Neural cell (in vitro differentiated cells): ENCODE measurements at regions not wholly inside any gene's neighbourhood (a gene's known extent, or its start where the extent isn't known, plus 50 kb on each side); places are given as distances from the start of the nearest gene placed in this dataset.

ENCODE experiments used
- H2AFZ ChIP-seq: fragments of 200-600, 300-800 bp; sonication (generic), shearing (Covaris generic); 2 replicates; pipeline ENCODE4 v1.6.0; 2014; ENCODE audit warnings: low read depth, mild to moderate bottlenecking, antibody characterized with exemption, low read length, moderate library complexity
- H3F3A ChIP-seq: fragments of 200-600 bp; shearing (Covaris generic); 2 replicates; pipeline ENCODE4 v1.6.1; 2016; ENCODE audit warnings: mild to moderate bottlenecking, moderate library complexity, mixed read lengths, antibody characterized with exemption, low read length; ENCODE audit not compliant: insufficient read depth, poor library complexity, severe bottlenecking
- H3K27ac ChIP-seq: fragments of 200-600, 300-800 bp; sonication (generic), shearing (Covaris generic); 2 replicates; pipeline ENCODE4 v1.5.1; 2014; ENCODE audit warnings: mild to moderate bottlenecking, low read length, moderate library complexity
- H3K27me3 ChIP-seq: fragments of 300-800, 200-600 bp; sonication (generic), shearing (Covaris generic); 2 replicates; pipeline ENCODE4 v1.6.0; 2014; ENCODE audit warnings: mild to moderate bottlenecking, low read depth, low read length, moderate library complexity; ENCODE audit not compliant: insufficient read depth
- H3K36me3 ChIP-seq: fragments of 300-800, 200-600 bp; sonication (generic), shearing (Covaris generic); 2 replicates; pipeline ENCODE4 v1.5.1; 2014; ENCODE audit warnings: mild to moderate bottlenecking, antibody characterized with exemption, low read length, moderate library complexity; ENCODE audit not compliant: insufficient read depth
- H3K4me2 ChIP-seq: fragments of 300-800, 200-600 bp; sonication (generic), shearing (Covaris generic); 2 replicates; pipeline ENCODE4 v1.6.0; 2014; ENCODE audit warnings: mild to moderate bottlenecking, low read length
- H3K4me3 ChIP-seq: fragments of 300-800, 200-600 bp; sonication (generic), shearing (Covaris generic); 2 replicates; pipeline ENCODE4 v1.5.1; 2014; ENCODE audit warnings: mild to moderate bottlenecking, low read length, moderate library complexity
- H3K79me2 ChIP-seq: fragments of 200-600 bp; shearing (Covaris generic); replicated peaks from 2 replicates; pipeline ENCODE4 v1.6.0; 2014; ENCODE audit warnings: mild to moderate bottlenecking, low read length, moderate library complexity; ENCODE audit not compliant: insufficient read depth
- H3K9ac ChIP-seq: fragments of 300-800, 200-600 bp; sonication (generic), shearing (Covaris generic); 2 replicates; pipeline ENCODE4 v1.6.1; 2016; ENCODE audit warnings: mild to moderate bottlenecking, low read length, mixed read lengths
- H3K9me2 ChIP-seq: fragments of 200-600 bp; shearing (Covaris generic); 2 replicates; pipeline ENCODE4 v1.6.1; 2016; ENCODE audit warnings: mild to moderate bottlenecking, low read length, mixed read lengths; ENCODE audit not compliant: insufficient read depth
- H3K9me3 ChIP-seq: fragments of 200-600, 300-800 bp; sonication (generic), shearing (Covaris generic); 2 replicates; pipeline ENCODE4 v1.6.1; 2016; ENCODE audit warnings: mild to moderate bottlenecking, mixed run types, low read length, moderate library complexity, mixed read lengths
- H4K20me1 ChIP-seq: fragments of 200-600 bp; shearing (Covaris generic); 2 replicates; pipeline ENCODE4 v1.6.1; 2016; ENCODE audit warnings: mild to moderate bottlenecking, mixed run types; ENCODE audit not compliant: insufficient read depth
- EP300 ChIP-seq: fragments of 450-650 bp; conservative IDR thresholded peaks from 2 replicates; pipeline ENCODE4 v1.6.1; 2014; ENCODE audit warnings: antibody characterized with exemption, mild to moderate bottlenecking, moderate library complexity; ENCODE audit not compliant: poor library complexity, severe bottlenecking
- EZH2 ChIP-seq: fragments of 200-600, 300-800 bp; shearing (Covaris generic), sonication (generic); IDR thresholded peaks from 2 replicates; pipeline ENCODE4 v1.6.1; 2014; ENCODE audit warnings: antibody characterized with exemption, low read length, borderline replicate concordance, mild to moderate bottlenecking; ENCODE audit not compliant: insufficient read depth, poor library complexity, severe bottlenecking
- MXI1 ChIP-seq: fragments of 450-650 bp; conservative IDR thresholded peaks from 2 replicates; pipeline ENCODE4 v1.6.1; 2014; ENCODE audit warnings: antibody characterized with exemption, mild to moderate bottlenecking; ENCODE audit not compliant: poor library complexity, severe bottlenecking
- POLR2AphosphoS5 ChIP-seq: IDR thresholded peaks from 2 replicates; pipeline ENCODE4 v1.6.1; 2012
- RAD21 ChIP-seq: fragments of 450-650 bp; conservative IDR thresholded peaks from 2 replicates; pipeline ENCODE4 v1.6.1; 2014; ENCODE audit warnings: antibody characterized with exemption, mild to moderate bottlenecking, moderate library complexity
- SMC3 ChIP-seq: fragments of 450-650 bp; conservative IDR thresholded peaks from 2 replicates; pipeline ENCODE4 v1.6.1; 2014; ENCODE audit warnings: antibody characterized with exemption, mild to moderate bottlenecking, moderate library complexity; ENCODE audit not compliant: poor library complexity
- TAF1 ChIP-seq: IDR thresholded peaks from 2 replicates; pipeline ENCODE4 v1.6.1; 2012; ENCODE audit warnings: low read depth
- TF ChIP-seq, protein P1 (sequence below): fragments of 450-650 bp; IDR thresholded peaks from 2 replicates; pipeline ENCODE4 v1.5.1; 2014; ENCODE audit warnings: antibody characterized with exemption, mild to moderate bottlenecking, moderate library complexity; ENCODE audit not compliant: poor library complexity, severe bottlenecking
- TF ChIP-seq, protein P2 (sequence below): IDR thresholded peaks from 2 replicates; pipeline ENCODE4 v1.6.1; 2012; ENCODE audit warnings: borderline replicate concordance

DNA sequence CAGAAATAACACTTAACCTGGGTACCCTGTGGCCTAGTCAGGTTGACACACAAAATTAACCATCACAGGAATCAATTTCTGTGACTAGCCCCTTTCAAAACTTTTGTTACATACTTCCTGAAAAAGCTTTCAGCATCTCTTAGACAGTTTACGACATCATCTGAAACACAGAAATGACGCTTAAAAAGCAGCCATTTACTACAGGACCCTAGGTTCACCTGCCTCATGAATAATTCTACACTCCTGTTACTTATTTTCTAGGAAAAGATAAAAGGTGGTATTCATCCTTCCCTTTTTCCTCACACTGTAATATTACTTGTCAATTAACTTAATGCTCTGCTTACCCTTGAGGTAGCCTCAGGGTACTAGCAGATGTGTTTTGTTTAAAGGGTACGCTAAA, 388.4 kb downstream of the IRS1 start:
- no peaks in the 10 kb centered on the region for H3K9me2 ChIP-seq
- H3K27me3 ChIP-seq = no peaks in the 10 kb centered on the region
- no peak overlapping the region for H2AFZ ChIP-seq
- no peaks in the 10 kb centered on the region for H3K79me2 ChIP-seq
- TF ChIP-seq POLR2AphosphoS5 (no peak), RAD21 (no peak), TAF1 (no peak)
- TF ChIP-seq, protein P1, sequence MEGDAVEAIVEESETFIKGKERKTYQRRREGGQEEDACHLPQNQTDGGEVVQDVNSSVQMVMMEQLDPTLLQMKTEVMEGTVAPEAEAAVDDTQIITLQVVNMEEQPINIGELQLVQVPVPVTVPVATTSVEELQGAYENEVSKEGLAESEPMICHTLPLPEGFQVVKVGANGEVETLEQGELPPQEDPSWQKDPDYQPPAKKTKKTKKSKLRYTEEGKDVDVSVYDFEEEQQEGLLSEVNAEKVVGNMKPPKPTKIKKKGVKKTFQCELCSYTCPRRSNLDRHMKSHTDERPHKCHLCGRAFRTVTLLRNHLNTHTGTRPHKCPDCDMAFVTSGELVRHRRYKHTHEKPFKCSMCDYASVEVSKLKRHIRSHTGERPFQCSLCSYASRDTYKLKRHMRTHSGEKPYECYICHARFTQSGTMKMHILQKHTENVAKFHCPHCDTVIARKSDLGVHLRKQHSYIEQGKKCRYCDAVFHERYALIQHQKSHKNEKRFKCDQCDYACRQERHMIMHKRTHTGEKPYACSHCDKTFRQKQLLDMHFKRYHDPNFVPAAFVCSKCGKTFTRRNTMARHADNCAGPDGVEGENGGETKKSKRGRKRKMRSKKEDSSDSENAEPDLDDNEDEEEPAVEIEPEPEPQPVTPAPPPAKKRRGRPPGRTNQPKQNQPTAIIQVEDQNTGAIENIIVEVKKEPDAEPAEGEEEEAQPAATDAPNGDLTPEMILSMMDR = no peak
- H3K9ac ChIP-seq = no peak overlapping the region
- no peaks in the 10 kb centered on the region for H3K36me3 ChIP-seq
- no peaks in the 10 kb centered on the region for H4K20me1 ChIP-seq
- no peak overlapping the region for H3K4me2 ChIP-seq
- no peak overlapping the region for H3K27ac ChIP-seq
- no peak overlapping the region for H3K4me3 ChIP-seq
- peaks cover 5% of the 10 kb centered on the region for H3F3A ChIP-seq
- no peaks in the 10 kb centered on the region for H3K9me3 ChIP-seq

- H3K4me3 ChIP-seq = no peak overlapping the region
- no peaks in the 10 kb centered on the region for H3K36me3 ChIP-seq
- H3F3A ChIP-seq = peaks cover 5% of the 10 kb centered on the region
- H3K9ac ChIP-seq = no peak overlapping the region
- no peaks in the 10 kb centered on the region for H3K9me3 ChIP-seq
- no peaks in the 10 kb centered on the region for H4K20me1 ChIP-seq
- no peaks in the 10 kb centered on the region for H3K27me3 ChIP-seq
- H3K4me2 ChIP-seq = no peak overlapping the region
- H3K79me2 ChIP-seq = no peaks in the 10 kb centered on the region
- no peak for TF ChIP-seq RAD21
- no peak for TF ChIP-seq SMC3
- TF ChIP-seq, protein P2, sequence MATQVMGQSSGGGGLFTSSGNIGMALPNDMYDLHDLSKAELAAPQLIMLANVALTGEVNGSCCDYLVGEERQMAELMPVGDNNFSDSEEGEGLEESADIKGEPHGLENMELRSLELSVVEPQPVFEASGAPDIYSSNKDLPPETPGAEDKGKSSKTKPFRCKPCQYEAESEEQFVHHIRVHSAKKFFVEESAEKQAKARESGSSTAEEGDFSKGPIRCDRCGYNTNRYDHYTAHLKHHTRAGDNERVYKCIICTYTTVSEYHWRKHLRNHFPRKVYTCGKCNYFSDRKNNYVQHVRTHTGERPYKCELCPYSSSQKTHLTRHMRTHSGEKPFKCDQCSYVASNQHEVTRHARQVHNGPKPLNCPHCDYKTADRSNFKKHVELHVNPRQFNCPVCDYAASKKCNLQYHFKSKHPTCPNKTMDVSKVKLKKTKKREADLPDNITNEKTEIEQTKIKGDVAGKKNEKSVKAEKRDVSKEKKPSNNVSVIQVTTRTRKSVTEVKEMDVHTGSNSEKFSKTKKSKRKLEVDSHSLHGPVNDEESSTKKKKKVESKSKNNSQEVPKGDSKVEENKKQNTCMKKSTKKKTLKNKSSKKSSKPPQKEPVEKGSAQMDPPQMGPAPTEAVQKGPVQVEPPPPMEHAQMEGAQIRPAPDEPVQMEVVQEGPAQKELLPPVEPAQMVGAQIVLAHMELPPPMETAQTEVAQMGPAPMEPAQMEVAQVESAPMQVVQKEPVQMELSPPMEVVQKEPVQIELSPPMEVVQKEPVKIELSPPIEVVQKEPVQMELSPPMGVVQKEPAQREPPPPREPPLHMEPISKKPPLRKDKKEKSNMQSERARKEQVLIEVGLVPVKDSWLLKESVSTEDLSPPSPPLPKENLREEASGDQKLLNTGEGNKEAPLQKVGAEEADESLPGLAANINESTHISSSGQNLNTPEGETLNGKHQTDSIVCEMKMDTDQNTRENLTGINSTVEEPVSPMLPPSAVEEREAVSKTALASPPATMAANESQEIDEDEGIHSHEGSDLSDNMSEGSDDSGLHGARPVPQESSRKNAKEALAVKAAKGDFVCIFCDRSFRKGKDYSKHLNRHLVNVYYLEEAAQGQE = no peak
- TF ChIP-seq EP300 = no peak
- TF ChIP-seq TAF1 = no peak
- no peak for TF ChIP-seq MXI1
- TF ChIP-seq EZH2 = no peak
- TF ChIP-seq, protein P1 = no peak
- TF ChIP-seq POLR2AphosphoS5 = no peak
- no peak overlapping the region for H2AFZ ChIP-seq
- no peak overlapping the region for H3K27ac ChIP-seq
- H3K9me2 ChIP-seq = no peaks in the 10 kb centered on the region
Observed at GRCh38 chr2:226410247-226410835, 389.3 kb downstream of the IRS1 start.
